Stimulated activated CD4-positive, alpha-beta T cell treated with anti-CD3 and anti-CD28 coated beads, Interleukin-2, amount 100 ng/mL, for 4 hours (primary cell): ENCODE measurements at regions not wholly inside any gene's neighbourhood (a gene's known extent, or its start where the extent isn't known, plus 50 kb on each side); places are given as distances from the start of the nearest gene placed in this dataset.

Source experiments
- DNase-seq: peaks from one replicate; pipeline ENCODE4 v3.0.0-alpha.2; 2020; ENCODE audit warnings: low read depth

- no peak for DNase-seq
Observed at GRCh38 chr3:8201886-8202285, 299.7 kb upstream of the LMCD1 start.

- no peak for DNase-seq
Observed at GRCh38 chr3:8204331-8204730, 297.3 kb upstream of the LMCD1 start.

GRCh38 chr3:8204853-8205650 lies 296.6 kb upstream of the LMCD1 start:
- no peak for DNase-seq

GRCh38 chr3:8205881-8206280 lies 295.7 kb upstream of the LMCD1 start:
- no peak for DNase-seq

GRCh38 chr3:8206971-8207617 lies 294.5 kb upstream of the LMCD1 start:
- no peak for DNase-seq

GRCh38 chr3:8210882-8211341 lies 290.7 kb upstream of the LMCD1 start:
- DNase-seq: no peak

- no peak for DNase-seq
Observed at GRCh38 chr3:8212794-8213193, 288.8 kb upstream of the LMCD1 start.

- no peak for DNase-seq
Observed at GRCh38 chr3:8213286-8213685, 288.3 kb upstream of the LMCD1 start.

GRCh38 chr3:8215821-8216220 lies 285.8 kb upstream of the LMCD1 start:
- DNase-seq: no peak

GRCh38 chr3:8218353-8218940 lies 283.2 kb upstream of the LMCD1 start:
- DNase-seq: no peak

- DNase-seq: no peak
Observed at GRCh38 chr3:8220291-8220690, 281.3 kb upstream of the LMCD1 start.

GRCh38 chr3:8223766-8224165 lies 277.9 kb upstream of the LMCD1 start:
- DNase-seq: no peak

GRCh38 chr3:8224941-8225340 lies 276.7 kb upstream of the LMCD1 start:
- no peak for DNase-seq

GRCh38 chr3:8233938-8234337 lies 267.7 kb upstream of the LMCD1 start:
- DNase-seq: no peak

- DNase-seq: no peak
Observed at GRCh38 chr3:8236264-8236663, 265.4 kb upstream of the LMCD1 start.

GRCh38 chr3:8237893-8238292 lies 263.7 kb upstream of the LMCD1 start:
- DNase-seq: no peak

- DNase-seq: no peak
Observed at GRCh38 chr3:8238432-8238831, 263.2 kb upstream of the LMCD1 start.

GRCh38 chr3:8239095-8239494 lies 262.5 kb upstream of the LMCD1 start:
- DNase-seq: no peak

GRCh38 chr3:8239718-8240695 lies 261.6 kb upstream of the LMCD1 start:
- DNase-seq: peak; percentile 1

GRCh38 chr3:8246070-8246469 lies 255.6 kb upstream of the LMCD1 start:
- no peak for DNase-seq

GRCh38 chr3:8253201-8253600 lies 248.4 kb upstream of the LMCD1 start:
- no peak for DNase-seq

- no peak for DNase-seq
Observed at GRCh38 chr3:8254489-8254888, 247.1 kb upstream of the LMCD1 start.
